NCI-H2227 (cell line): ENCODE measurements at regions not wholly inside any gene's neighbourhood (a gene's known extent, or its start where the extent isn't known, plus 50 kb on each side); places are given as distances from the start of the nearest gene placed in this dataset.
A peak's percentile ranks its signal among the peaks of the same experiment; 100 is the strongest.

Experiments used
- DNase-seq: peaks from one replicate; lab custom pipeline; 2025; ENCODE audit not compliant: unreplicated experiment; lab: John Stamatoyannopoulos, UW

GRCh38 chr22:27454807-27455450 lies 346.6 kb downstream of the MN1 start:
- DNase-seq: no peak

GRCh38 chr22:27455526-27455925 lies 346.0 kb downstream of the MN1 start:
- no peak for DNase-seq

GRCh38 chr22:27456696-27457503 lies 344.7 kb downstream of the MN1 start:
- no peak for DNase-seq

- DNase-seq: no peak
Observed at GRCh38 chr22:27459999-27460398, 341.6 kb downstream of the MN1 start.

GRCh38 chr22:27460591-27461347 lies 340.8 kb downstream of the MN1 start:
- no peak for DNase-seq

- DNase-seq: no peak
Observed at GRCh38 chr22:27461470-27461869, 340.1 kb downstream of the MN1 start.

- DNase-seq: no peak
Observed at GRCh38 chr22:27462190-27462589, 339.4 kb downstream of the MN1 start.

GRCh38 chr22:27463121-27463660 lies 338.4 kb downstream of the MN1 start:
- DNase-seq: no peak

- no peak for DNase-seq
Observed at GRCh38 chr22:27466229-27466628, 335.3 kb downstream of the MN1 start.

GRCh38 chr22:27466778-27467438 lies 334.6 kb downstream of the MN1 start:
- DNase-seq: peak; percentile 51

GRCh38 chr22:27467711-27468110 lies 333.8 kb downstream of the MN1 start:
- DNase-seq: no peak

- no peak for DNase-seq
Observed at GRCh38 chr22:27468712-27469111, 332.8 kb downstream of the MN1 start.

GRCh38 chr22:27470169-27470772 lies 331.3 kb downstream of the MN1 start:
- no peak for DNase-seq

GRCh38 chr22:27472975-27473374 lies 328.6 kb downstream of the MN1 start:
- no peak for DNase-seq

- DNase-seq: no peak
Observed at GRCh38 chr22:27473533-27473932, 328.0 kb downstream of the MN1 start.

- no peak for DNase-seq
Observed at GRCh38 chr22:27474112-27474571, 327.4 kb downstream of the MN1 start.

GRCh38 chr22:27474711-27475547 lies 326.6 kb downstream of the MN1 start:
- no peak for DNase-seq

GRCh38 chr22:27475548-27475897 lies 326.0 kb downstream of the MN1 start:
- DNase-seq: no peak

GRCh38 chr22:27476318-27476717 lies 325.2 kb downstream of the MN1 start:
- DNase-seq: no peak

- DNase-seq: no peak
Observed at GRCh38 chr22:27476729-27477128, 324.8 kb downstream of the MN1 start.
